AG04450 (cell line): ENCODE measurements at regions not wholly inside any gene's neighbourhood (a gene's known extent, or its start where the extent isn't known, plus 50 kb on each side); places are given as distances from the start of the nearest gene placed in this dataset. TPM values are rescaled to one million over a fixed set of nuclear protein-coding genes. Genes with fewer than 3 reads are reported as not detected.

Source experiments
- small RNA-seq: library from RNA; depleted of rRNA; stranded (forward); fragments of <200 nt; gene quantifications from one replicate; pipeline ENCODE3, GENCODE V24; 2012; ENCODE audit warnings: low read depth; ENCODE audit not compliant: insufficient read length

Small RNA genes in the stretch of these regions (small RNA-seq; reads per million reads assigned to genes)
- not detected for gene LINC02110
